Common myeloid progenitor, CD34-positive (primary cell): ENCODE measurements at regions not wholly inside any gene's neighbourhood (a gene's known extent, or its start where the extent isn't known, plus 50 kb on each side); places are given as distances from the start of the nearest gene placed in this dataset.

Experiments used
- CTCF ChIA-PET: fragments of 350-600 bp; sonication (Branson Sonifier 250); formaldehyde crosslinking; loops from one replicate; lab custom pipeline; 2021; ENCODE audit warnings: antibody characterized with exemption; lab: Charles Lee
- POLR2A ChIA-PET: fragments of 350-600 bp; sonication (Branson Sonifier 250); formaldehyde crosslinking; loops from one replicate; lab custom pipeline; 2021; ENCODE audit warnings: antibody characterized with exemption; lab: Charles Lee
- DNase-seq, 3 donors: peaks; one replicate each; pipeline versions ENCODE4 v3.0.0 to v3.0.0-alpha.2; 2013
- H3K27ac ChIP-seq, 2 experiments: 1 replicate in 1 of 2; 2 replicates in 1 of 2; pipeline ENCODE4 v1.7.0; 2013; ENCODE audit warnings: inconsistent platforms in 2 of 2, low read length in 2 of 2, mild to moderate bottlenecking in 2 of 2, low read depth in 1 of 2, moderate library complexity in 1 of 2; ENCODE audit not compliant: severe bottlenecking in 2 of 2, insufficient read depth in 1 of 2, poor library complexity in 1 of 2
- H3K27me3 ChIP-seq, 5 experiments: replicated peaks in 2 of 5; 1 replicate in 3 of 5; 2 replicates in 2 of 5; pipeline versions ENCODE4 v1.6.1 to v1.7.0; 2013; ENCODE audit warnings: low read length in 4 of 5, mild to moderate bottlenecking in 2 of 5, moderate library complexity in 2 of 5, inconsistent platforms in 1 of 5; ENCODE audit not compliant: insufficient read depth in 5 of 5, control insufficient read depth in 4 of 5
- H3K36me3 ChIP-seq, 4 experiments: 1 replicate in 2 of 4; 2 replicates in 2 of 4; pipeline versions ENCODE4 v1.6.1 to v1.7.0; 2013; ENCODE audit warnings: low read length in 3 of 4, control low read depth in 1 of 4, mild to moderate bottlenecking in 1 of 4; ENCODE audit not compliant: control insufficient read depth in 4 of 4, insufficient read depth in 4 of 4
- H3K4me1 ChIP-seq, 4 experiments: 1 replicate in 3 of 4; 2 replicates in 1 of 4; pipeline versions ENCODE4 v1.6.1 to v1.7.1; 2013; ENCODE audit warnings: low read length in 3 of 4, mild to moderate bottlenecking in 3 of 4, control low read depth in 1 of 4, inconsistent platforms in 1 of 4, moderate library complexity in 1 of 4; ENCODE audit not compliant: control insufficient read depth in 4 of 4, insufficient read depth in 4 of 4; ENCODE audit errors: control extremely low read depth in 1 of 4
- H3K4me3 ChIP-seq, 7 experiments: 1 replicate in 4 of 7; 2 replicates in 3 of 7; pipeline versions ENCODE4 v1.5.1 to v1.7.0; 2013; ENCODE audit warnings: mild to moderate bottlenecking in 7 of 7, low read length in 6 of 7, moderate library complexity in 6 of 7, inconsistent platforms in 2 of 7, low read depth in 2 of 7, control low read depth in 1 of 7; ENCODE audit not compliant: insufficient read depth in 4 of 7, control insufficient read depth in 1 of 7; ENCODE audit errors: extremely low read depth in 1 of 7
- H3K9me3 ChIP-seq, 5 experiments: 1 replicate in 4 of 5; 2 replicates in 1 of 5; pipeline versions ENCODE4 v1.6.1 to v1.7.1; 2013; ENCODE audit warnings: low read length in 4 of 5, mild to moderate bottlenecking in 2 of 5, inconsistent platforms in 1 of 5, low read depth in 1 of 5, moderate library complexity in 1 of 5; ENCODE audit not compliant: control insufficient read depth in 4 of 5, insufficient read depth in 2 of 5; ENCODE audit errors: control extremely low read depth in 1 of 5
- WGBS: methylation state at CpG from one replicate; pipeline ENCODE4 v1.1.5; 2013; ENCODE audit not compliant: insufficient coverage; 5-methylcytosine and 5-hydroxymethylcytosine counted together

DNA sequence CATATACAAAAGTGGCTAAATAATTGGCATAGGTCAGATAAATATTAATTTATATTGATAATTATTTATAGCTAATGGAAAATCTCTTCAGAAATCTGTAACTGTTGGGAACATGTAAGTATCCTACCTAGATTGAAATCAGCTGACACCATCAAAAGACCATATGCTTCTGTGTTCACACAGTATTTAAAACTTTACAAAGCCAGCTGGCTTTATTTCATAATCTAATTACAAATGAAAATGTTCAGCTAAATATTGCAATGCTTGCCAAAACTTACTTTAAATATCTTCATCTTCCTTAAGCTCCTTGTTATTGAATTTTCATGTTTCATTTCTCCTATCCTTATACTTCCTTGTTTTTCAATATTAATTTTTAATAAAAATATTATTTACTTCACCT is 190.9 kb upstream of the DOK6 start:
- POLR2A ChIA-PET: no interaction called here

GRCh38 chr18:69213842-69214241 is 186.8 kb upstream of the DOK6 start:
- no peaks in the 10 kb centered on the region for H3K27me3 ChIP-seq
- H3K9me3 ChIP-seq: no peaks in the 10 kb centered on the region
- CTCF ChIA-PET: no interaction called here
- no peaks in the 10 kb centered on the region for H3K4me1 ChIP-seq
- no peak for DNase-seq
- WGBS: no CpG with 5 or more reads among the region's 3 CpGs
- no peak overlapping the region for H3K27ac ChIP-seq
- no peaks in the 10 kb centered on the region for H3K36me3 ChIP-seq
- POLR2A ChIA-PET: no interaction called here
- H3K4me3 ChIP-seq: no peak overlapping the region

More for the DNA sequence above, 190.9 kb upstream of the DOK6 start:
- DNase-seq: no peak
- no peaks in the 10 kb centered on the region for H3K4me1 ChIP-seq
- no peak overlapping the region for H3K4me3 ChIP-seq
- H3K27ac ChIP-seq: no peak overlapping the region
- no peaks in the 10 kb centered on the region for H3K9me3 ChIP-seq
- H3K36me3 ChIP-seq: no peaks in the 10 kb centered on the region
- CTCF ChIA-PET: interaction anchor here (0.8 to 1.0 kb wide), 2 partner anchors 22 to 188 kb away, joined by 3 read pairs; no protein-coding TSS in a partner anchor
- H3K27me3 ChIP-seq: no peaks in the 10 kb centered on the region

DNA sequence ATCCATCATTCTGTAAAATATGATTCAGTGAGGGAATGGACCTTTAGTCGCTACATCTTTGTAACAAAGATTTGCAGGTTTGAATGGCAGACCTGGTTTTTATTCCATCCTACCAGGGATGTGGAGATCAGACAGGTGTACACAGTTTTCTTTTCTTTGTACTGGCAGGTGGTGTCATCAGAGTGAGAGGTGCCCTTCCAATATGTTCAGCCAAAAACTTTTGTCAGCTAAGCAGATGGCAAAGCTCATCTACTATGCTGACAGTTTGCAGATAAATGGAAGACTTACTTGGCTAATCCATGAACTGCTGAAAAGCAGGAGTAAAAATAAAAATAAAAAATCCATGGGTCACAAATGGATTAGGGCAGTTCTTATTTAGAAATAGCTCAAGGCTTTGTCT is 185.5 kb upstream of the DOK6 start:
- Histone ChIP-seq H3K4me3 (no peak overlapping the region), H3K4me1 (no peaks in the 10 kb centered on the region), H3K27ac (no peak overlapping the region), H3K36me3 (no peaks in the 10 kb centered on the region), H3K27me3 (no peaks in the 10 kb centered on the region), H3K9me3 (no peaks in the 10 kb centered on the region)
- POLR2A ChIA-PET: no interaction called here
- DNase-seq: no peak
- 100% methylated on average over 1 of the region's 1 CpG for WGBS
- CTCF ChIA-PET: interaction anchor here (1.6 kb wide), 1 partner anchor 15 kb away, joined by 4 read pairs; no protein-coding TSS in a partner anchor

DNA sequence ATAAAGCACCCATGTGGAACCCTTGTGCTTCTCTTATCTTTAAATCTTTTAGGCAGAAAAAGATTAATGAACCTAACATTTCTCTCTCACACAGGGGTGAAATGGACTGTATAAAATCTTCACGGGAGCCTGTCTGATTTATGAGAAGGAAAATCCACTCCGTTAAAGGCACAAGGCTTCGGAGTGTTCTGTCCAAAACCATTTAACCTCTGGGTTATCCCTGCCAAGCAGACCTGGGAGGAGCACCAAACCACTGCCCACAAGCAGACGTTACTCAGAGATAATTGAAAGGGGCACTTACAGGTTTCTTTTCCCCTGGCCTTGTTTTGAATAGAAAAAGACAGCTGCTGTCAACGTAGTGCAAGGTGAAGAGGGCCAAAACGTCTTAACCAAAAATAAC is 184.4 kb upstream of the DOK6 start:
- peak overlapping the region in 1 of 7 experiments; percentile 19 for H3K4me3 ChIP-seq
- ChIA-PET POLR2A (interaction anchor here (0.7 kb wide), 1 partner anchor 21 kb away, joined by 5 read pairs; no protein-coding TSS in a partner anchor), CTCF (interaction anchor here (1.6 kb wide), 1 partner anchor 14 kb away, joined by 4 read pairs; no protein-coding TSS in a partner anchor)
- H3K27me3 ChIP-seq: no peaks in the 10 kb centered on the region
- no peak overlapping the region for H3K27ac ChIP-seq
- no peaks in the 10 kb centered on the region for H3K9me3 ChIP-seq
- 71% methylated on average over 4 of the region's 6 CpGs for WGBS
- H3K4me1 ChIP-seq: no peaks in the 10 kb centered on the region
- no peaks in the 10 kb centered on the region for H3K36me3 ChIP-seq
- DNase-seq: peak; percentile 0 to 22 (median 1)

DNA sequence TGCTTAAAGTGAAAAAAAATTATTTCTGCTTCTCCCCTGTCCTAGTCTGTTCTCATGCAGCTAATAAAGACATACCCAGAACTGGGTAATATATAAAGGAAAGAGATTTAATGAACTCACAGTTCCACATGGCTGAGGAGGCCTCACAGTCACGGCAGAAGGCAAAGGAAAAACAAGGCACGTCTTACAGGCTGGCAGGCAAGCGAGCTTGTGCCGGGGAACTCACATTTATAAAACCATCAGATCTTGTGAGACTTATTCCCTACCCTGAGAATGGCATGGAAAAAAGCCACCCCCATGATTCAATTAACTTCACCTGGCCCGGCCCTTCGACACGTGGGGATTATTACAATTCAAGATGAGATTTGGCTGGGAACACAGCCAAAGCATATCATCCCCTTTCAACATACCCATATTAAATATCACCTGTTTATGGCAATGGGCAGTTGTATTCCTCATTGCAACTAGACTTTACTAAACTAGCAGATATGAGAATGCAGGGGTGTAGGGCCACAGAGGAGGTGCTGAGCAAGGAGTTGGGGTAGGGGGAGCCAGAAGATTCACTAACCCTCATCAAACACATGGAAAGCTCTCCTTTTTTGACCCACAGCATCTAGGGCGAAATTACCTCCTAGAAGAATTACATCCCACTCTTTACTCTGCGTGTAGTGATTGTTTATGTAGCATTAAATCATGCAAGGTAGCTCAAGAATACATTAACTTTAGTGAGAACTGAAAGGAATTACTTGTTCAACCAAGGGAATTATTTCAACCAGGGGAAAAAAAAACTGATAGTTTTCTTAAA is 183.3 kb upstream of the DOK6 start:
- Histone ChIP-seq H3K27ac (no peak overlapping the region), H3K27me3 (no peaks in the 10 kb centered on the region), H3K9me3 (no peaks in the 10 kb centered on the region), H3K36me3 (no peaks in the 10 kb centered on the region), H3K4me3 (no peak overlapping the region), H3K4me1 (no peaks in the 10 kb centered on the region)
- 100% methylated on average over 3 of the region's 9 CpGs for WGBS
- ChIA-PET CTCF (no interaction called here), POLR2A (interaction anchor here (0.6 kb wide), 1 partner anchor 996 kb away, joined by 3 read pairs; no protein-coding TSS in a partner anchor)
- DNase-seq: no peak

DNA sequence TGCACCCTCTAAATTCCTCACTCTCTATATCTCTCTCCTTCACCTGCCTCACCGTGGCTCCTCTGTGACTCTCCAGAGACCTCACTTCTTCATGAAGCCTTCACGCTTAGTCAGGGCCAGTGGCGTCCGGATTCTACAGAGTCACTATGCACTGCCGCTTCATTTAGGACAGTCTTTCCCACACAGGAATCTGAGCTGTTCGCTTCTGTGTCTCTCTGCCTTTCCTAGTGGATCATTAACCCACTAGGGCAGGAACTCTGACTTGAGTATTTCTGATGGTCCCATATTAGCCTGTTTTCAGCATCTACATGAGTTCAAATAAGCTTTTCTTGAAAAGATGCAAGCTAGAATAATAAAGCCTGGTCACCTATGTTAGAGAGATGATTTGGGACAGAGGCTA is 180.2 kb upstream of the DOK6 start:
- 96% methylated on average over 6 of the region's 6 CpGs for WGBS
- H3K36me3 ChIP-seq: no peaks in the 10 kb centered on the region
- POLR2A ChIA-PET: no interaction called here

DNA sequence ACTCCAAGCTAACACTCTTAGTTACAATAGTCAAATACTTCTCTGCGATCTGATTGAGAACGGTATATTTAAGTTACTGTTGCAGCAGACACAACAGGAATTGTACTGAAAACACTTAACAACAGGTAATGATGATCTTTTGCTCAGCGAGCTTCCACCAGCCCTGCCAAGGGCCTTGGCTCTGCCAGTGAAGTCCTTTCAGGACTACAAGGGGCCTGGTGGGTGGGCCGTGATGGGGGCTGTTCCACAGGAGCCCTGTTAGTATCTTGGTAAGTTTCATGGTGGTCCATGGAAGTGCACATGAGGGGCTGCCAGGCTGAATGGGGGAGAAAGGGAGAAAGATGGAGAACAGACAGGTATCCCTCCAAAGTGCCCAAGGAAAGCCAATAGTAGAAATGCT is 178.6 kb upstream of the DOK6 start:
- Histone ChIP-seq H3K36me3 (no peaks in the 10 kb centered on the region), H3K27me3 (no peaks in the 10 kb centered on the region), H3K9me3 (no peaks in the 10 kb centered on the region), H3K4me3 (no peak overlapping the region), H3K27ac (no peak overlapping the region), H3K4me1 (no peaks in the 10 kb centered on the region)
- ChIA-PET POLR2A (no interaction called here), CTCF (no interaction called here)
- no peak for DNase-seq
- 97% methylated on average over 4 of the region's 4 CpGs for WGBS

More for the DNA sequence above, 180.2 kb upstream of the DOK6 start:
- CTCF ChIA-PET: no interaction called here
- no peaks in the 10 kb centered on the region for H3K27me3 ChIP-seq
- no peak overlapping the region for H3K27ac ChIP-seq
- H3K4me1 ChIP-seq: no peaks in the 10 kb centered on the region
- no peaks in the 10 kb centered on the region for H3K9me3 ChIP-seq
- DNase-seq: no peak
- H3K4me3 ChIP-seq: no peak overlapping the region
